CD14-positive monocyte (primary cell): ENCODE measurements at regions not wholly inside any gene's neighbourhood (a gene's known extent, or its start where the extent isn't known, plus 50 kb on each side); places are given as distances from the start of the nearest gene placed in this dataset.

ENCODE experiments used
- DNase-seq, 3 donors: peaks; one replicate each; pipeline ENCODE4 v3.0.0-alpha.2; 2011 to 2022
- H2AFZ ChIP-seq: 2 replicates; pipeline ENCODE4 v1.6.0; 2012; ENCODE audit warnings: mild to moderate bottlenecking, low read depth, low read length, inconsistent platforms; ENCODE audit not compliant: insufficient read depth, poor library complexity, severe bottlenecking
- H3K27ac ChIP-seq, 2 donors: 1 replicate in 1 of 2; 2 replicates in 1 of 2; pipeline ENCODE4 v1.5.1; 2012 to 2013; ENCODE audit warnings: low read length in 2 of 2, control low read depth in 1 of 2, inconsistent platforms in 1 of 2, low read depth in 1 of 2, mild to moderate bottlenecking in 1 of 2
- H3K27me3 ChIP-seq, 2 donors: one replicate each; pipeline versions ENCODE4 v1.6.0 to v1.6.1; 2011 to 2013; ENCODE audit warnings: low read length in 2 of 2; ENCODE audit not compliant: control insufficient read depth in 2 of 2, insufficient read depth in 2 of 2
- H3K36me3 ChIP-seq, 2 donors: replicated peaks in 1 of 2; 1 replicate in 1 of 2; 2 replicates in 1 of 2; pipeline versions ENCODE4 v1.5.1 to v1.6.1; 2012 to 2013; ENCODE audit warnings: low read length in 2 of 2, control low read depth in 1 of 2, inconsistent platforms in 1 of 2, mild to moderate bottlenecking in 1 of 2; ENCODE audit not compliant: insufficient read depth in 2 of 2, control insufficient read depth in 1 of 2
- H3K4me1 ChIP-seq, 2 donors: 1 replicate in 1 of 2; 2 replicates in 1 of 2; pipeline versions ENCODE4 v1.5.1 to v1.6.1; 2012 to 2013; ENCODE audit warnings: low read length in 2 of 2, control low read depth in 1 of 2, inconsistent platforms in 1 of 2, mild to moderate bottlenecking in 1 of 2, moderate library complexity in 1 of 2; ENCODE audit not compliant: insufficient read depth in 2 of 2, control insufficient read depth in 1 of 2
- H3K4me2 ChIP-seq: replicated peaks from 2 replicates; pipeline ENCODE3; 2012; ENCODE audit warnings: low read length, moderate library complexity, mild to moderate bottlenecking; ENCODE audit not compliant: poor library complexity, severe bottlenecking; ENCODE audit errors: extremely low read depth
- H3K4me3 ChIP-seq, 3 experiments: fragments of 200-600 bp in 1 of 3; sonication (generic) in 1 of 3; replicated peaks in 1 of 3; 1 replicate in 2 of 3; 2 replicates in 1 of 3; pipeline ENCODE4 v1.5.1; 2011 to 2013; ENCODE audit warnings: low read length in 3 of 3, mild to moderate bottlenecking in 3 of 3, control low read depth in 2 of 3, low read depth in 2 of 3, inconsistent platforms in 1 of 3, moderate library complexity in 1 of 3
- H3K79me2 ChIP-seq: 2 replicates; pipeline ENCODE4 v1.6.0; 2012; ENCODE audit warnings: mild to moderate bottlenecking, control low read depth, inconsistent platforms, low read length, moderate library complexity; ENCODE audit not compliant: insufficient read depth
- H3K9ac ChIP-seq: 2 replicates; pipeline ENCODE4 v1.6.0; 2017; ENCODE audit warnings: low read length, mild to moderate bottlenecking; ENCODE audit not compliant: insufficient read depth, poor library complexity, severe bottlenecking
- H3K9me3 ChIP-seq, 2 donors: replicated peaks in 1 of 2; 1 replicate in 1 of 2; 2 replicates in 1 of 2; pipeline versions ENCODE4 v1.5.1 to v1.6.1; 2012 to 2013; ENCODE audit warnings: low read length in 2 of 2, control low read depth in 1 of 2; ENCODE audit not compliant: control insufficient read depth in 1 of 2, insufficient read depth in 1 of 2
- H4K20me1 ChIP-seq: 2 replicates; pipeline ENCODE4 v1.6.0; 2012; ENCODE audit warnings: mild to moderate bottlenecking, low read length, control low read depth, moderate library complexity; ENCODE audit not compliant: insufficient read depth
- H3K27ac Mint-ChIP-seq, 7 donors: one replicate each; pipeline ENCODE4 v1.8.0; 2020; ENCODE audit warnings: mild to moderate bottlenecking in 7 of 7, mixed read lengths in 7 of 7, moderate library complexity in 6 of 7, inconsistent platforms in 2 of 7
- H3K27me3 Mint-ChIP-seq, 3 donors: one replicate each; pipeline ENCODE4 v1.8.0; 2021 to 2022; ENCODE audit warnings: low read depth in 3 of 3, mild to moderate bottlenecking in 3 of 3, mixed read lengths in 3 of 3, moderate library complexity in 3 of 3, inconsistent platforms in 1 of 3
- H3K36me3 Mint-ChIP-seq, 2 donors: one replicate each; pipeline ENCODE4 v1.8.0; 2020; ENCODE audit warnings: mixed read lengths in 2 of 2, inconsistent platforms in 1 of 2, mild to moderate bottlenecking in 1 of 2
- H3K4me1 Mint-ChIP-seq: one replicate; pipeline ENCODE4 v1.8.0; 2020; ENCODE audit warnings: mild to moderate bottlenecking, mixed read lengths
- H3K4me3 Mint-ChIP-seq, 2 donors: one replicate each; pipeline ENCODE4 v1.8.0; 2020; ENCODE audit warnings: mild to moderate bottlenecking in 2 of 2, mixed read lengths in 2 of 2, moderate library complexity in 1 of 2
- H3K9me3 Mint-ChIP-seq, 7 donors: one replicate each; pipeline ENCODE4 v1.8.0; 2020 to 2022; ENCODE audit warnings: mixed read lengths in 7 of 7, mild to moderate bottlenecking in 6 of 7, moderate library complexity in 6 of 7, inconsistent platforms in 2 of 7
- WGBS: methylation state at CpG from one replicate; pipeline ENCODE4 v1.1.5; 2013; ENCODE audit warnings: missing lambda C conversion rate; ENCODE audit not compliant: insufficient coverage; 5-methylcytosine and 5-hydroxymethylcytosine counted together
- intact Hi-C, 2 donors: fragments of 100-400 bp; cut with micrococcal nuclease; formaldehyde crosslinking; loops; one replicate each; pipeline versions ENCODE4 v1.15.0 to v1.15.1; 2023
- TF ChIP-seq, protein P1 (sequence below): fragments of 200-600 bp; IDR thresholded peaks from one replicate; pipeline ENCODE4 v1.8.0; 2022; ENCODE audit warnings: antibody characterized with exemption, mild to moderate bottlenecking

DNA sequence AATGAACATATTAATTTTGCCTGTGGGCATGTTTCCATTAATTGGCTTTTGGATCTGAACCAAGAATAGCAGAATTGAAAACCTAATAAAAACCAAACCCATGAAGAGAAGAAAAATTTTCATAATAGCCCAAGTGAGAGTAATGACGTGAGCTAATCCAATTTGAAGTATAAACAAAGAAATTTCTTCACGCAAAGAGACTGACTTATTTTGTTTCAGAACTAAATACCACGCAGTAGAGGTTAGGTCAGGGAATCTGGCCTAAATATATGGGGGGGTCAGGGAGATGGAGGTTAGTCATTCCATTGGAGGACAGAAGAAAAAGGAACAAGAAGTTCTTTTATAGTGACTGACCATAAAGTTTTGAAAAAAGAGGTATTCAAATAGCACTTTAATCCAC is 94.1 kb upstream of the CYP1B1 start:
- TF ChIP-seq, protein P1, sequence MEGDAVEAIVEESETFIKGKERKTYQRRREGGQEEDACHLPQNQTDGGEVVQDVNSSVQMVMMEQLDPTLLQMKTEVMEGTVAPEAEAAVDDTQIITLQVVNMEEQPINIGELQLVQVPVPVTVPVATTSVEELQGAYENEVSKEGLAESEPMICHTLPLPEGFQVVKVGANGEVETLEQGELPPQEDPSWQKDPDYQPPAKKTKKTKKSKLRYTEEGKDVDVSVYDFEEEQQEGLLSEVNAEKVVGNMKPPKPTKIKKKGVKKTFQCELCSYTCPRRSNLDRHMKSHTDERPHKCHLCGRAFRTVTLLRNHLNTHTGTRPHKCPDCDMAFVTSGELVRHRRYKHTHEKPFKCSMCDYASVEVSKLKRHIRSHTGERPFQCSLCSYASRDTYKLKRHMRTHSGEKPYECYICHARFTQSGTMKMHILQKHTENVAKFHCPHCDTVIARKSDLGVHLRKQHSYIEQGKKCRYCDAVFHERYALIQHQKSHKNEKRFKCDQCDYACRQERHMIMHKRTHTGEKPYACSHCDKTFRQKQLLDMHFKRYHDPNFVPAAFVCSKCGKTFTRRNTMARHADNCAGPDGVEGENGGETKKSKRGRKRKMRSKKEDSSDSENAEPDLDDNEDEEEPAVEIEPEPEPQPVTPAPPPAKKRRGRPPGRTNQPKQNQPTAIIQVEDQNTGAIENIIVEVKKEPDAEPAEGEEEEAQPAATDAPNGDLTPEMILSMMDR = no peak
- Histone ChIP-seq H3K79me2 (peaks cover 2% of the 10 kb centered on the region), H3K4me2 (no peak overlapping the region), H3K36me3 (no peaks in the 10 kb centered on the region), H3K9ac (no peak overlapping the region), H3K27me3 (no peaks in the 10 kb centered on the region), H3K4me1 (peaks cover 47 to 78% of the 10 kb centered on the region in 2 donors), H4K20me1 (no peaks in the 10 kb centered on the region), H2AFZ (no peak overlapping the region), H3K4me3 (no peak overlapping the region), H3K9me3 (no peaks in the 10 kb centered on the region), H3K27ac (peak overlapping the region in 1 of 2 donors; percentile 79)
- no peak for DNase-seq
- peaks cover 13 to 20% of the 10 kb centered on the region in 2 donors for H3K36me3 Mint-ChIP-seq
- WGBS = no CpG with 5 or more reads among the region's 3 CpGs
- H3K4me3 Mint-ChIP-seq = no peak overlapping the region
- peaks cover 65% of the 10 kb centered on the region for H3K4me1 Mint-ChIP-seq
- intact Hi-C loops = no loop called here
- H3K27me3 Mint-ChIP-seq = peaks cover 0 to 2% (median 0%) of the 10 kb centered on the region in 3 donors
- H3K27ac Mint-ChIP-seq = no peak overlapping the region
- H3K9me3 Mint-ChIP-seq = peaks cover 0 to 6% (median 0%) of the 10 kb centered on the region in 7 donors

DNA sequence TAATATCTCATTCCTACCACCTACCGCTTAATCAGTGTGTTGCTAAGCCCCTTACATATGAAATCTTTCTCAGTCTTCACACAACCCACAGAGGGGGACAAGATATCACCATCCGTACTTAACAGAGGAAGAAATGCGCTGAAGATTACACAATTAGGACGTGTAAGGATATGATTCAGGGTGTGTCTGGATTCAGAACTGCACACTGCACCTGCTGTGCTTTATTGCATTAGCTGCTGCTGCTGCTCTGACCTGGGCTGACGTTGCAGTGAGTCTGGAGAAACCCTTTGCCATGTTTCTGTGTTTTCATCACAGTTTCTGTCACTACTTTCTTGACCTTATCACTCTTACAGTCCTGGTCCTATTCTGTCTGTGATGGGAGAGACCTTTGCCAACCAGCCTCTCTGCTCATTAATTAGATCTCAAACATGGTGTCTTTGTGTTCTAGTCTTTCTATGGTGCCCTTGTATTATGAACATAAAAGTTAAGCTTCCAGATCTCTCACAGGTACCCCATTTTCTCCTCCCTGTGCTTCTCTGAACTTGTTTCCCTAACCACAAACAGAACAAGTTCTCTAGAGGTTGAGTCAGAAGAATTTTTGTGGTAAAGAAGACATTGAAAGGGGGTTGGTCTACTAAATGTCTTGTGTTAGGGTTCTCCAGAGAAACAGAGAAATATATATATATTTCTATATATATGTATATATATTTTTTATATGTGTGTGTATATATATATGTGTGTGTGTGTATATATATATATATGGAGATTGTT is 92.9 kb upstream of the CYP1B1 start:
- Mint-ChIP-seq H3K27me3 (peaks cover 0 to 5% (median 3%) of the 10 kb centered on the region in 3 donors), H3K36me3 (peaks cover 23 to 24% of the 10 kb centered on the region in 2 donors), H3K4me1 (peaks cover 65% of the 10 kb centered on the region), H3K27ac (peak overlapping the region; percentile 39 to 93 (median 85)), H3K4me3 (no peak overlapping the region), H3K9me3 (peaks cover 0 to 5% (median 0%) of the 10 kb centered on the region in 7 donors)
- peak; percentile 75 to 91 (median 81) for DNase-seq
- TF ChIP-seq, protein P1 = no peak
- H3K4me2 ChIP-seq = peak overlapping the region; percentile 1
- peak overlapping the region in 1 of 3 experiments; percentile 16 for H3K4me3 ChIP-seq
- intact Hi-C loops = loop anchor here in 1 of 2 donors (2.0 to 10.0 kb wide), 2 partner anchors 14 to 96 kb away; no protein-coding TSS in a partner anchor
- H3K27ac ChIP-seq = peak overlapping the region in 1 of 2 donors; percentile 79
- H3K9ac ChIP-seq = no peak overlapping the region
- WGBS = 20% methylated on average over 1 of the region's 5 CpGs
- no peaks in the 10 kb centered on the region for H4K20me1 ChIP-seq
- peaks cover 38 to 71% of the 10 kb centered on the region in 2 donors for H3K4me1 ChIP-seq
- no peaks in the 10 kb centered on the region for H3K27me3 ChIP-seq
- H3K9me3 ChIP-seq = no peaks in the 10 kb centered on the region
- no peaks in the 10 kb centered on the region for H3K36me3 ChIP-seq
- H2AFZ ChIP-seq = no peak overlapping the region
- H3K79me2 ChIP-seq = no peaks in the 10 kb centered on the region
